Breast epithelium (tissue), 4 donors: ENCODE measurements at regions not wholly inside any gene's neighbourhood (a gene's known extent, or its start where the extent isn't known, plus 50 kb on each side); places are given as distances from the start of the nearest gene placed in this dataset.
"Not testable (repeated sequence)": the region's sequence is repeated elsewhere in the genome, so short reads cannot be mapped to it uniquely, and the experiment has no call there.

Experiments
- DNase-seq, 2 donors: peaks; one replicate each; pipeline ENCODE4 v3.0.0-alpha.2; 2019; ENCODE audit warnings: low spot score in 2 of 2
- H3K27ac ChIP-seq, 2 donors: fragments of 200-600 bp; sonication (generic) in 1 of 2; one replicate each; pipeline ENCODE4 v1.5.1; 2016 to 2019; ENCODE audit warnings: mild to moderate bottlenecking in 1 of 2
- H3K27me3 ChIP-seq, 2 donors: fragments of 200-600 bp; sonication (generic) in 1 of 2; one replicate each; pipeline versions ENCODE4 v1.5.1 to v1.6.0; 2017 to 2019; ENCODE audit warnings: control low read depth in 1 of 2, mild to moderate bottlenecking in 1 of 2
- H3K36me3 ChIP-seq: fragments of 200-600 bp; one replicate; pipeline ENCODE4 v1.5.1; 2019
- H3K4me1 ChIP-seq, 2 donors: fragments of 200-600 bp; sonication (generic); one replicate each; pipeline ENCODE4 v1.5.1; 2016 to 2019; ENCODE audit warnings: control low read depth in 1 of 2
- H3K4me3 ChIP-seq, 3 donors: fragments of 200-600 bp; sonication (generic); 1 replicate in 2 of 3; 2 replicates in 1 of 3; pipeline ENCODE4 v1.5.1; 2016 to 2019; ENCODE audit warnings: mild to moderate bottlenecking in 3 of 3, moderate library complexity in 2 of 3
- H3K9me3 ChIP-seq, 2 donors: fragments of 200-600 bp; sonication (generic) in 1 of 2; one replicate each; pipeline ENCODE4 v1.5.1; 2016 to 2019; ENCODE audit warnings: control low read depth in 1 of 2
- CTCF ChIP-seq, 3 donors: fragments of 450-650 bp; IDR thresholded peaks; one replicate each; pipeline ENCODE4 v1.5.1; 2016 to 2017; ENCODE audit warnings: antibody characterized with exemption in 3 of 3, mild to moderate bottlenecking in 3 of 3, moderate library complexity in 3 of 3
- POLR2A ChIP-seq: fragments of 450-650 bp; IDR thresholded peaks from one replicate; pipeline ENCODE4 v1.6.1; 2016; ENCODE audit warnings: antibody characterized with exemption, mild to moderate bottlenecking, moderate library complexity
- POLR2AphosphoS5 ChIP-seq, 3 donors: sonication (generic); formaldehyde crosslinking; IDR thresholded peaks; one replicate each; pipeline ENCODE4 v1.6.1; 2017; ENCODE audit warnings: antibody characterized with exemption in 3 of 3
- intact Hi-C: fragments of 100-400 bp; cut with DNase I; formaldehyde crosslinking; loops from one replicate; pipeline ENCODE4 v1.15.1; 2023; ENCODE audit warnings: low total_unique reads

DNA sequence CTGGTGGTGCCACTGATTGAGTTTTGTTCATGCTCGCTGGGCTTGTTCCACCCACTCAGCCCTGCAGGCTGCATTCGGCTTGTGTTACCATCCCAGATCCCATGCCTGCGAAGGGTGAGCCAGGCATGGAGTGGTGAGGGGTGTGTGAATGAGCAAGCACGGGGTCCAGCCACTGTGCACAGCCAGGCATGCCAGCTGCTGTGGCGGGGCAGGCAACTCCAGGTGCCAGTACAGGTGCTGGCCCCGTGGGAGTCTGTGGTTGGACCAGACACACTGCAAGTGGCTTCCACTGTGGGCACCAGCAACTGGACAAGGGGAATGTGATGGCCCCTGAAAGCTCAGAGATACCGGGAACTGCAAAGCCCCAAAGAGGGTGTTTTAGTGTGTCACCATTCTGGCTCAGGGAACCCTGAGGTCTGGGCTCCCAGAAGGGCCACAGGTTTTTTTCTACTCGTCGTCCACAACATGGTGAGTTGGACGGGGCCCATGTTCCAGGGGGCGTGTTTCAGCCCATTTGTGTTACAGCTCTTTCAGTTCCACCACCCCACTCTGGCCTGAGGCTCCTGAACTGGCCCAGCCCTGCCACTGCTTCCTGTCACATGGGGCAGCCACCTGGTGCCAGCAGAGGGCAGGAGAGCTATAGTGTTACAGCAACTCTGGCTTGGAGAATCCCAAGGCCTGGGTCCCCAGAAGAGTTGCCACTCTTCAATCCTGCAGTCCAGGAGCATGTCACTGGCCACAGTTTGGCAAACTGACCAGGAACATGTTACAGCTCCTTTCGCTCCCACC is 217.0 kb upstream of the OBI1 start:
- TF ChIP-seq POLR2A (no peak), POLR2AphosphoS5 (IDR thresholded peaks at IDR 0.05) (no peak), CTCF (IDR thresholded peaks at IDR 0.05) (no peak)
- intact Hi-C loops: loop anchor here (5.0 kb wide), 1 partner anchor 1149 kb away; no protein-coding TSS in a partner anchor
- DNase-seq: no peak

GRCh38 chr13:78868991-78869390 is 210.0 kb upstream of the OBI1 start:
- Histone ChIP-seq H3K4me1 (no peaks in the 10 kb centered on the region), H3K27ac (no peak overlapping the region), H3K9me3 (no peaks in the 10 kb centered on the region), H3K27me3 (no peaks in the 10 kb centered on the region), H3K36me3 (no peaks in the 10 kb centered on the region), H3K4me3 (no peak overlapping the region)
- intact Hi-C loops: loop anchor here (5.0 kb wide), 1 partner anchor 502 kb away; no protein-coding TSS in a partner anchor
- DNase-seq: no peak
- no peak for TF ChIP-seq POLR2A
- no peak for TF ChIP-seq CTCF (IDR thresholded peaks at IDR 0.05)
- no peak for TF ChIP-seq POLR2AphosphoS5 (IDR thresholded peaks at IDR 0.05)

More for the DNA sequence above, 217.0 kb upstream of the OBI1 start:
- Histone ChIP-seq H3K27ac (no peak overlapping the region), H3K27me3 (no peaks in the 10 kb centered on the region), H3K4me1 (no peaks in the 10 kb centered on the region), H3K9me3 (peaks cover 0 to 7% of the 10 kb centered on the region in 2 donors), H3K36me3 (no peaks in the 10 kb centered on the region), H3K4me3 (no peak overlapping the region)

DNA sequence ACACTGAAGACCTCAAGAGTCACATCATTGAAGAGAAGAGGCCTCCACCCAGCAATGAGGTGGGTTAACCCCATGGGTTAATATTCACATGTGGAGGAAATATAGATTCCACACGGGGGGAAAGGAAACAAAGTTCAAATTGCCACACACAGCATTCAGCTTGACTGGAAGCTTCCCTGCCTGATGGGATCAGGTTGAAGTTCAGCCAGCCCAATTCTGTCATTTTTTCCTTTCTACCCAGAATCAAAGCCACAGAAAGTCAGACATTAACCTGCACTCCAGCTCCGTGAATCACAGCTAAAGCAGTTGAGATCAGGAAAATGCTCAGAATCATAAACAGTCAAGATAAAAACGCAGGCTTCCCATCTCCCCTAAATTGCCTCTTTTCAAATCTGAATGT is 208.7 kb upstream of the OBI1 start:
- H3K4me1 ChIP-seq: no peaks in the 10 kb centered on the region
- H3K4me3 ChIP-seq: no peak overlapping the region
- H3K36me3 ChIP-seq: no peaks in the 10 kb centered on the region
- TF ChIP-seq POLR2AphosphoS5 (IDR thresholded peaks at IDR 0.05): no peak
- TF ChIP-seq CTCF (IDR thresholded peaks at IDR 0.05): no peak
- TF ChIP-seq POLR2A: no peak
- H3K27ac ChIP-seq: no peak overlapping the region
- DNase-seq: no peak
- H3K9me3 ChIP-seq: no peaks in the 10 kb centered on the region
- intact Hi-C loops: loop anchor here (5.0 kb wide), 1 partner anchor 500 kb away; no protein-coding TSS in a partner anchor
- H3K27me3 ChIP-seq: no peaks in the 10 kb centered on the region

DNA sequence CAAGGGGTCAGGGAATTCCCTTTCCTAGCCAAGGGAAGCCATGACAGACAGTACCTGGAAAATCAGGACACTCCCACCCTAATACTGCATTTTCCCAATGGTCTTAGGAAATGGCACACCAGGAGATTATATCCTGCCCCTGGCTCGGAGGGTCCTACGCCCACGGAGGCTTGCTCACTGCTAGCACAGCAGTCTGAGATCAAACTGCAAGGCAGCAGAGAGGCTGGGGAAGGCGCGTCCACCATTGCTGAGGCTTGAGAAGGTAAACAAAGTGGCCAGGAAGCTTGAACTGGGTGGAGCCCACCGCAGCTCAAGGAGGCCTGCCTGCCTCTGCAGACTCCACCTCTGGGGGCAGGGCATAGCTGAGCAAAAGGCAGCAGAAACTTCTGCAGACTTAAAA is 207.1 kb upstream of the OBI1 start:
- H3K27ac ChIP-seq, H3K36me3 ChIP-seq, H3K27me3 ChIP-seq, H3K4me1 ChIP-seq, H3K4me3 ChIP-seq, DNase-seq, H3K9me3 ChIP-seq: not testable (repeated sequence)
- intact Hi-C loops: loop anchor here (5.0 kb wide), 1 partner anchor 499 kb away; no protein-coding TSS in a partner anchor

DNA sequence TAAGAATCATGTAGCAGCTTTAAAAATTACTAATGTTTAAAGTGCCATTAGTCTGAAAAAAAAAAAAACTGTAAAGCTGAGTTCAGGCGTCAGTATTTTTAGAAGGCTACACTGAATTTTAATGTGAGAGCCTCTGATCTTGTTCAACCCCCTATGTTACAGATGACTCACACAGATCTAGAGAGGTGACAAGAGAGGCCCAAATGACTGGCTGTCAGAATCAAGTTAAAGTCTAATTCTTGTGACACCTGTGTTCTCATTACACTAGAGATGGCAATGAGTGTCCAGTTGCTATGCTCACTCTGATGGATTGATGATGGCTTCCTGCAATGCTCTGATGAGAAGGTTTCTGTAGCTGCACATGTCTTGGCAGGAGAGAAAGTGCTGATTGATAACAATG is 203.5 kb upstream of the OBI1 start:
- no peaks in the 10 kb centered on the region for H3K4me1 ChIP-seq
- no peaks in the 10 kb centered on the region for H3K27me3 ChIP-seq
- intact Hi-C loops: no loop called here
- H3K9me3 ChIP-seq: peaks cover 0 to 7% of the 10 kb centered on the region in 2 donors
- TF ChIP-seq POLR2A (no peak), CTCF (IDR thresholded peaks at IDR 0.05) (no peak), POLR2AphosphoS5 (IDR thresholded peaks at IDR 0.05) (no peak)
- H3K36me3 ChIP-seq: no peaks in the 10 kb centered on the region
- H3K4me3 ChIP-seq: no peak overlapping the region
- no peak for DNase-seq
- H3K27ac ChIP-seq: no peak overlapping the region
